H1 (cell line): ENCODE measurements at regions not wholly inside any gene's neighbourhood (a gene's known extent, or its start where the extent isn't known, plus 50 kb on each side); places are given as distances from the start of the nearest gene placed in this dataset.

Source experiments
- CTCF ChIA-PET: fragments of 300-600 bp; sonication (Branson Sonifier 250); formaldehyde crosslinking; loops from one replicate; lab custom pipeline; 2021; ENCODE audit not compliant: partially characterized antibody; lab: Charles Lee
- POLR2A ChIA-PET: fragments of 300-600 bp; sonication (Branson Sonifier 250); formaldehyde crosslinking; loops from one replicate; lab custom pipeline; 2021; ENCODE audit warnings: inconsistent platforms; ENCODE audit not compliant: partially characterized antibody; lab: Charles Lee
- DNase-seq, 2 experiments: peaks; one replicate each; pipeline versions ENCODE4 v3.0.0 to v3.0.0-alpha.2; 2010 to 2022; ENCODE audit warnings: low spot score in 2 of 2, low read depth in 1 of 2, mixed read lengths in 1 of 2
- FAIRE-seq: peaks from 2 replicates; lab custom pipeline; 2011; peaks lifted over from hg19 to GRCh38; lab: Jason Lieb, UNC
- H2AFZ ChIP-seq: 2 replicates; pipeline ENCODE4 v1.8.1; 2012; ENCODE audit warnings: low read length, inconsistent platforms
- H2AK5ac ChIP-seq: 2 replicates; pipeline ENCODE4 v1.6.1; 2013; ENCODE audit warnings: low read depth, low read length
- H2BK120ac ChIP-seq: replicated peaks from 2 replicates; pipeline ENCODE3; 2013; ENCODE audit warnings: low read depth, low read length, inconsistent platforms
- H2BK12ac ChIP-seq: 2 replicates; pipeline ENCODE4 v1.6.1; 2013; ENCODE audit warnings: low read depth, low read length
- H2BK15ac ChIP-seq: 2 replicates; pipeline ENCODE4 v1.6.1; 2013; ENCODE audit warnings: low read length
- H2BK20ac ChIP-seq: 2 replicates; pipeline ENCODE4 v1.6.1; 2013; ENCODE audit warnings: low read length
- H2BK5ac ChIP-seq: 2 replicates; pipeline ENCODE4 v1.6.1; 2013; ENCODE audit warnings: low read depth, low read length
- H3K14ac ChIP-seq: 2 replicates; pipeline ENCODE4 v1.6.1; 2013; ENCODE audit warnings: inconsistent platforms; ENCODE audit not compliant: insufficient read length
- H3K18ac ChIP-seq: 2 replicates; pipeline ENCODE4 v1.6.1; 2013; ENCODE audit warnings: low read length; ENCODE audit errors: extremely low read depth
- H3K23ac ChIP-seq: 2 replicates; pipeline ENCODE4 v1.6.1; 2013; ENCODE audit warnings: inconsistent platforms; ENCODE audit not compliant: insufficient read length
- H3K23me2 ChIP-seq: 2 replicates; pipeline ENCODE4 v1.6.1; 2013; ENCODE audit warnings: low read depth, low read length
- H3K27ac ChIP-seq: 2 replicates; pipeline ENCODE4 v1.6.1; 2011; ENCODE audit warnings: low read depth, low read length, inconsistent platforms
- H3K27me3 ChIP-seq, 4 experiments: replicated peaks in 1 of 4; 1 replicate in 1 of 4; 2 replicates in 3 of 4; pipeline versions ENCODE4 v1.6.1 to v1.8.1; 2011 to 2013; ENCODE audit warnings: low read length in 3 of 4, mild to moderate bottlenecking in 3 of 4, inconsistent platforms in 2 of 4, mixed read lengths in 2 of 4, moderate library complexity in 1 of 4; ENCODE audit not compliant: control insufficient read depth in 3 of 4, insufficient read depth in 3 of 4; ENCODE audit errors: extremely low read depth in 1 of 4
- H3K36me3 ChIP-seq, 4 experiments: 2 replicates each; pipeline versions ENCODE4 v1.6.1 to v1.8.1; 2011 to 2013; ENCODE audit warnings: mild to moderate bottlenecking in 4 of 4, low read length in 3 of 4, moderate library complexity in 2 of 4, control low read depth in 1 of 4, inconsistent platforms in 1 of 4; ENCODE audit not compliant: insufficient read depth in 4 of 4, control insufficient read depth in 2 of 4
- H3K4ac ChIP-seq: replicated peaks from 2 replicates; pipeline ENCODE3; 2013; ENCODE audit warnings: low read length, low read depth, mixed read lengths, inconsistent platforms; ENCODE audit not compliant: insufficient read length
- H3K4me1 ChIP-seq, 4 experiments: replicated peaks in 1 of 4; 1 replicate in 1 of 4; 2 replicates in 3 of 4; pipeline versions ENCODE4 v1.6.1 to v1.8.1; 2011 to 2013; ENCODE audit warnings: low read length in 3 of 4, inconsistent platforms in 2 of 4, mixed read lengths in 1 of 4; ENCODE audit not compliant: insufficient read depth in 4 of 4, control insufficient read depth in 3 of 4
- H3K4me2 ChIP-seq, 2 experiments: 2 replicates each; pipeline versions ENCODE4 v1.6.1 to v1.8.1; 2011 to 2013; ENCODE audit warnings: low read depth in 2 of 2, low read length in 2 of 2, control low read depth in 1 of 2, inconsistent platforms in 1 of 2, mild to moderate bottlenecking in 1 of 2; ENCODE audit not compliant: insufficient read depth in 1 of 2
- H3K4me3 ChIP-seq, 4 experiments: fragments of 200-600, 300-600 bp in 1 of 4; sonication (generic), shearing (Covaris generic), sonication (Bioruptor Twin) in 1 of 4; 2 replicates each; pipeline versions ENCODE4 v1.5.1 to v1.8.1; 2011 to 2016; ENCODE audit warnings: low read length in 4 of 4, low read depth in 3 of 4, control low read depth in 2 of 4, inconsistent platforms in 2 of 4, mild to moderate bottlenecking in 2 of 4, mixed read lengths in 1 of 4, moderate library complexity in 1 of 4; ENCODE audit not compliant: insufficient read depth in 2 of 4; ENCODE audit errors: extremely low read depth in 1 of 4
- H3K56ac ChIP-seq: replicated peaks from 2 replicates; pipeline ENCODE3; 2013; ENCODE audit warnings: low read depth, mild to moderate bottlenecking, mixed read lengths, low read length, inconsistent platforms; ENCODE audit not compliant: insufficient read length
- H3K79me1 ChIP-seq: 2 replicates; pipeline ENCODE4 v1.6.1; 2013; ENCODE audit warnings: low read depth, low read length, control low read depth
- H3K79me2 ChIP-seq, 2 experiments: 2 replicates each; pipeline versions ENCODE4 v1.6.1 to v1.8.1; 2012 to 2013; ENCODE audit warnings: low read length in 2 of 2, mild to moderate bottlenecking in 2 of 2, inconsistent platforms in 1 of 2; ENCODE audit not compliant: insufficient read depth in 2 of 2, control insufficient read depth in 1 of 2
- H3K9ac ChIP-seq, 4 experiments: replicated peaks in 1 of 4; 1 replicate in 1 of 4; 2 replicates in 3 of 4; pipeline versions ENCODE4 v1.6.1 to v1.8.1; 2011 to 2013; ENCODE audit warnings: low read depth in 3 of 4, low read length in 3 of 4, control low read depth in 2 of 4, mild to moderate bottlenecking in 2 of 4, moderate library complexity in 2 of 4, inconsistent platforms in 1 of 4; ENCODE audit errors: extremely low read depth in 1 of 4
- H3K9me3 ChIP-seq, 2 experiments: 2 replicates each; pipeline versions ENCODE4 v1.6.1 to v1.8.1; 2012 to 2013; ENCODE audit warnings: mild to moderate bottlenecking in 2 of 2, moderate library complexity in 2 of 2, control low read depth in 1 of 2, inconsistent platforms in 1 of 2, low read depth in 1 of 2, low read length in 1 of 2, mixed read lengths in 1 of 2; ENCODE audit not compliant: insufficient read depth in 2 of 2
- H4K20me1 ChIP-seq, 2 experiments: replicated peaks in 1 of 2; 2 replicates each; pipeline versions ENCODE3 to v1.8.1; 2011 to 2013; ENCODE audit warnings: inconsistent platforms in 2 of 2, low read length in 2 of 2, mild to moderate bottlenecking in 1 of 2; ENCODE audit not compliant: insufficient read depth in 2 of 2, control insufficient read depth in 1 of 2
- H4K5ac ChIP-seq: 2 replicates; pipeline ENCODE4 v1.6.1; 2013; ENCODE audit warnings: low read length, low read depth, mixed read lengths, inconsistent platforms; ENCODE audit not compliant: insufficient read length
- H4K8ac ChIP-seq: 2 replicates; pipeline ENCODE4 v1.8.0; 2013; ENCODE audit warnings: mild to moderate bottlenecking, moderate library complexity, low read length, inconsistent platforms; ENCODE audit not compliant: insufficient read depth; ENCODE audit errors: extremely low read depth
- H4K91ac ChIP-seq: replicated peaks from 2 replicates; pipeline ENCODE3; 2013; ENCODE audit warnings: low read length, mixed read lengths, inconsistent platforms; ENCODE audit not compliant: insufficient read length
- BACH1 ChIP-seq: IDR thresholded peaks from 2 replicates; pipeline ENCODE4 v1.6.1; 2012; ENCODE audit warnings: low read length, improper control_type of control experiment
- CBX5 ChIP-seq: fragments of 300-800, 300-1000 bp; sonication (generic); IDR thresholded peaks from 2 replicates; pipeline ENCODE4 v1.7.1; 2016; ENCODE audit warnings: antibody characterized with exemption, low read length, low read depth
- CBX8 ChIP-seq: fragments of 300-800, 300-1000 bp; sonication (generic); IDR thresholded peaks from 2 replicates; pipeline ENCODE4 v1.7.1; 2016; ENCODE audit warnings: low read depth, low read length, borderline replicate concordance
- CEBPB ChIP-seq: IDR thresholded peaks from 2 replicates; pipeline ENCODE4 v1.6.1; 2012; ENCODE audit warnings: low read depth, low read length
- CHD2 ChIP-seq: IDR thresholded peaks from 2 replicates; pipeline ENCODE4 v1.6.1; 2012; ENCODE audit warnings: low read length, improper control_type of control experiment
- GABPA ChIP-seq: IDR thresholded peaks from 2 replicates; pipeline ENCODE4 v1.6.1; 2011; ENCODE audit warnings: mild to moderate bottlenecking, low read length, moderate library complexity, borderline replicate concordance; ENCODE audit not compliant: insufficient read depth
- KDM1A ChIP-seq: fragments of 200-600, 300-600 bp; sonication (generic); IDR thresholded peaks from 2 replicates; pipeline ENCODE4 v1.7.1; 2016; ENCODE audit warnings: mild to moderate bottlenecking, low read length, borderline replicate concordance
- NANOG ChIP-seq: IDR thresholded peaks from 2 replicates; pipeline ENCODE4 v1.6.1; 2011; ENCODE audit warnings: low read length, low read depth, mild to moderate bottlenecking, inconsistent platforms; ENCODE audit not compliant: insufficient read depth, poor library complexity, severe bottlenecking
- PHF8 ChIP-seq: fragments of 200-600 bp; sonication (generic); conservative IDR thresholded peaks from 2 replicates; pipeline ENCODE4 v1.7.1; 2012; ENCODE audit warnings: low read depth, mild to moderate bottlenecking, inconsistent platforms, low read length, moderate library complexity
- POLR2AphosphoS5 ChIP-seq: IDR thresholded peaks from 2 replicates; pipeline ENCODE4 v1.6.1; 2011; ENCODE audit warnings: low read depth, low read length
- SIN3A ChIP-seq, 2 experiments: IDR thresholded peaks in 1 of 2; conservative IDR thresholded peaks in 1 of 2; 2 replicates each; pipeline ENCODE4 v1.6.1; 2011 to 2012; ENCODE audit warnings: low read length in 2 of 2, improper control_type of control experiment in 1 of 2, low read depth in 1 of 2, mild to moderate bottlenecking in 1 of 2
- SP4 ChIP-seq: IDR thresholded peaks from 2 replicates; pipeline ENCODE4 v1.6.1; 2012; ENCODE audit warnings: low read length, inconsistent platforms
- ZNF274 ChIP-seq: IDR thresholded peaks from 2 replicates; pipeline ENCODE4 v1.7.0; 2012; ENCODE audit warnings: low read length, borderline replicate concordance; ENCODE audit errors: extremely low read depth
- WGBS, 2 experiments: shearing (Covaris generic) in 1 of 2; methylation state at CpG; one replicate each; pipeline versions ENCODE4 v1.1.6 to v1.1.7; 2013 to 2015; ENCODE audit warnings: low lambda C conversion rate in 2 of 2, mixed read lengths in 2 of 2, inconsistent platforms in 1 of 2, low coverage in 1 of 2, missing lambda C conversion rate in 1 of 2; ENCODE audit not compliant: insufficient replicate concordance in 2 of 2, insufficient coverage in 1 of 2, insufficient read length in 1 of 2; ENCODE audit errors: extremely low coverage in 1 of 2, missing lambda C conversion rate in 1 of 2; 5-methylcytosine and 5-hydroxymethylcytosine counted together
- TF ChIP-seq, protein P1 (sequence below): IDR thresholded peaks from 2 replicates; pipeline ENCODE4 v1.6.1; 2011; ENCODE audit warnings: low read depth, mild to moderate bottlenecking, low read length; ENCODE audit not compliant: insufficient read depth
- TF ChIP-seq, protein P2 (sequence below): IDR thresholded peaks from 2 replicates; pipeline ENCODE4 v1.6.1; 2012; ENCODE audit warnings: inconsistent platforms

- WGBS, 2 experiments: 100% methylated on average over 1 of the region's 1 CpG; no CpG with 5 or more reads in 1 of the 2 experiments
- no peak for FAIRE-seq
- TF ChIP-seq GABPA: no peak
- TF ChIP-seq CBX8: no peak
- TF ChIP-seq BACH1: no peak
- no peak for TF ChIP-seq SP4
- TF ChIP-seq, protein P1, sequence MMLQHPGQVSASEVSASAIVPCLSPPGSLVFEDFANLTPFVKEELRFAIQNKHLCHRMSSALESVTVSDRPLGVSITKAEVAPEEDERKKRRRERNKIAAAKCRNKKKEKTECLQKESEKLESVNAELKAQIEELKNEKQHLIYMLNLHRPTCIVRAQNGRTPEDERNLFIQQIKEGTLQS: no peak
- no peak for TF ChIP-seq NANOG
- TF ChIP-seq PHF8: no peak
- no peak for TF ChIP-seq SIN3A (conservative IDR thresholded peaks at IDR 0.05 in 1 of 2, IDR thresholded peaks at IDR 0.05 in 1 of 2; ENCODE audit: low read depth in 1 of 2, low read length in 2 of 2)
- no peak for TF ChIP-seq KDM1A
- TF ChIP-seq CBX5: no peak
- no peak for TF ChIP-seq CHD2
- TF ChIP-seq ZNF274: no peak
- no peak for TF ChIP-seq CEBPB
- TF ChIP-seq, protein P2, sequence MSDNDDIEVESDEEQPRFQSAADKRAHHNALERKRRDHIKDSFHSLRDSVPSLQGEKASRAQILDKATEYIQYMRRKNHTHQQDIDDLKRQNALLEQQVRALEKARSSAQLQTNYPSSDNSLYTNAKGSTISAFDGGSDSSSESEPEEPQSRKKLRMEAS: no peak
- TF ChIP-seq POLR2AphosphoS5: no peak
Observed at GRCh38 chr2:107775791-107776190, 50.9 kb upstream of the RGPD4 start.

More at GRCh38 chr2:107775791-107776190, 50.9 kb upstream of the RGPD4 start:
- Histone ChIP-seq H3K4me1 (no peaks in the 10 kb centered on the region), H3K4me2 (no peak overlapping the region), H2BK5ac (no peak overlapping the region), H3K9ac (no peak overlapping the region), H3K4me3 (no peak overlapping the region), H2BK15ac (no peak overlapping the region), H3K79me1 (no peaks in the 10 kb centered on the region), H2BK120ac (no peak overlapping the region), H3K27ac (no peak overlapping the region), H3K4ac (no peak overlapping the region), H3K18ac (no peak overlapping the region), H2BK20ac (no peak overlapping the region), H4K8ac (no peak overlapping the region), H3K23me2 (no peaks in the 10 kb centered on the region), H3K23ac (no peak overlapping the region), H4K5ac (no peak overlapping the region), H3K27me3 (no peaks in the 10 kb centered on the region), H3K56ac (no peak overlapping the region), H3K9me3 (no peaks in the 10 kb centered on the region), H2BK12ac (no peak overlapping the region), H3K79me2 (no peaks in the 10 kb centered on the region), H3K14ac (no peak overlapping the region), H2AK5ac (no peak overlapping the region), H4K91ac (no peak overlapping the region), H3K36me3 (no peaks in the 10 kb centered on the region), H4K20me1 (no peaks in the 10 kb centered on the region), H2AFZ (no peak overlapping the region)
- POLR2A ChIA-PET: no interaction called here
- DNase-seq: no peak
- CTCF ChIA-PET: no interaction called here
